ENCODE measurements at regions not wholly inside any gene's neighbourhood (a gene's known extent, or its start where the extent isn't known, plus 50 kb on each side); places are given as distances from the start of the nearest gene placed in this dataset.

DNA sequence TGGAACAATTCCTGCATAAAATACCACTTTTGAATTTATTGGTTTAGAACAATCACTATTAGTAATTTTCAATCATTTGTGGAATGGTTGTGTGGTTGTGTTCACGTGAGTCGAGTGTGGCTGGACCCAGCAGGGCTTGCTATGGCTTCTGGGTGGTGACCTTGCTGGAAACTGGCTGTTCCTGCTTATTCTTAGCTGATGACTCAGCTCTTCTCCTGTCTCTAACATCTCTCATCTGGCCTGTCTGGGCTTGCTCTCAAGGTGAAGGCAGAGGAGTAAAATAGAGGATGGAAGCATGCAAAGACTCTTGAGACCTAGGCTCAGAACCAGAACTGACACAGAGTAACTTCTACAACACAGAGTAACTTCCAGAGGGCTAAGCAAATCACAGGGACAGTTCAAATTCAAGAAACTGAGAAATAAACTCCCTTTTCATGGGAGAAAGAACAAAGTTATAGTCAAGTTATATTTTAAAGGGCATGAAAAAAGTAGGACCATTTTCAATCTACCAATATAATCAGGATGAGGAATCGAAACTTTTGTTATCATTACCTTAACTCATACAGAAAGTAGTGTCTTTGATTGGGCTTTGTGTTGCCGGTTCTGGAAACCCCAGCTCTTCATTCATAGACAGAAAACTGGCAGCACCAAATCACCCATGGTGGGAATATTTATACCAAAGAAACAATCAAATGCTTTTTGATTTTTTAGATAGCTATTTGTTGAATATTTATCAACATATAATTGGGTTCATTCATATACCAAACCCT, 665.1 kb downstream of the CDH18 start:
- TF ChIP-seq POLR2A (IDR thresholded peaks at IDR 0.05) (no peak), CTCF (IDR thresholded peaks at IDR 0.05) (no peak)

Data from adrenal gland (tissue), 5 donors.